GM23338 (cell line): ENCODE measurements at regions not wholly inside any gene's neighbourhood (a gene's known extent, or its start where the extent isn't known, plus 50 kb on each side); places are given as distances from the start of the nearest gene placed in this dataset.
"Not testable (repeated sequence)": the region's sequence is repeated elsewhere in the genome, so short reads cannot be mapped to it uniquely, and the experiment has no call there.

Experiments used
- ATAC-seq: fragments of 200-7000 bp; cut with Tn5 transposase; 3 replicates; pipeline ENCODE4 v1.9.1; 2020
- DNase-seq: peaks from one replicate; pipeline ENCODE4 v3.0.0-alpha.2; 2015; ENCODE audit warnings: low spot score
- H2AFZ ChIP-seq: fragments of 200-600 bp; sonication (generic); 2 replicates; pipeline ENCODE4 v1.8.0; 2016; ENCODE audit warnings: antibody characterized with exemption, mild to moderate bottlenecking, moderate library complexity
- H3F3A ChIP-seq: fragments of 200-600 bp; sonication (generic); replicated peaks from 2 replicates; pipeline ENCODE4 v1.8.0; 2017; ENCODE audit warnings: antibody characterized with exemption, mixed run types, low read depth
- H3K27ac ChIP-seq: fragments of 200-600 bp; sonication (generic); 2 replicates; pipeline ENCODE4 v1.6.1; 2016; ENCODE audit warnings: low read depth
- H3K27me3 ChIP-seq: fragments of 200-600 bp; sonication (generic); 2 replicates; pipeline ENCODE4 v1.8.0; 2016; ENCODE audit warnings: mild to moderate bottlenecking, mixed run types, moderate library complexity; ENCODE audit not compliant: insufficient read depth
- H3K36me3 ChIP-seq: fragments of 200-600 bp; sonication (generic); 2 replicates; pipeline ENCODE4 v1.8.0; 2016; ENCODE audit warnings: mild to moderate bottlenecking; ENCODE audit not compliant: insufficient read depth
- H3K4me1 ChIP-seq: fragments of 200-600 bp; sonication (generic); 2 replicates; pipeline ENCODE4 v1.8.0; 2016; ENCODE audit warnings: mild to moderate bottlenecking, moderate library complexity; ENCODE audit not compliant: insufficient read depth
- H3K4me2 ChIP-seq: fragments of 200-600 bp; sonication (generic); 2 replicates; pipeline ENCODE4 v1.7.1; 2017; ENCODE audit warnings: mixed run types
- H3K4me3 ChIP-seq: fragments of 200-600 bp; sonication (generic); 2 replicates; pipeline ENCODE4 v1.6.1; 2016; ENCODE audit warnings: mixed run types
- H3K79me2 ChIP-seq: fragments of 200-600 bp; sonication (generic); replicated peaks from 2 replicates; pipeline ENCODE4 v1.8.0; 2017; ENCODE audit warnings: mild to moderate bottlenecking; ENCODE audit not compliant: insufficient read depth
- H3K9me2 ChIP-seq: fragments of 200-600 bp; sonication (generic); 2 replicates; pipeline ENCODE4 v1.8.0; 2017; ENCODE audit not compliant: insufficient read depth
- H4K20me1 ChIP-seq: fragments of 200-600 bp; sonication (generic); replicated peaks from 2 replicates; pipeline ENCODE4 v1.8.0; 2017; ENCODE audit warnings: mild to moderate bottlenecking; ENCODE audit not compliant: insufficient read depth
- H3K27ac Mint-ChIP-seq: 2 replicates; pipeline ENCODE4 v1.8.0; 2020; ENCODE audit warnings: inconsistent platforms, mild to moderate bottlenecking, moderate library complexity, mixed read lengths
- H3K27me3 Mint-ChIP-seq: 3 replicates; pipeline ENCODE4 v1.8.0; 2022; ENCODE audit warnings: low read depth, mild to moderate bottlenecking, moderate library complexity, mixed read lengths, inconsistent platforms; ENCODE audit not compliant: insufficient read depth, poor library complexity
- H3K36me3 Mint-ChIP-seq: 3 replicates; pipeline ENCODE4 v1.8.0; 2021; ENCODE audit warnings: low read depth, mild to moderate bottlenecking, inconsistent platforms, moderate library complexity, mixed read lengths
- H3K4me1 Mint-ChIP-seq: 3 replicates; pipeline ENCODE4 v1.8.0; 2020; ENCODE audit warnings: mild to moderate bottlenecking, inconsistent platforms, mixed read lengths
- H3K4me3 Mint-ChIP-seq: 3 replicates; pipeline ENCODE4 v1.8.0; 2021; ENCODE audit warnings: moderate library complexity, mild to moderate bottlenecking, inconsistent platforms, mixed read lengths
- H3K9me3 Mint-ChIP-seq: 3 replicates; pipeline ENCODE4 v1.8.0; 2020; ENCODE audit warnings: moderate library complexity, mild to moderate bottlenecking, inconsistent platforms, mixed read lengths
- ETS1 ChIP-seq: IDR thresholded peaks from 2 replicates; pipeline ENCODE4 v1.6.1; 2016; ENCODE audit warnings: antibody characterized with exemption
- EZH2 ChIP-seq: fragments of 200-600 bp; sonication (generic); IDR thresholded peaks from one replicate; pipeline ENCODE4 v1.8.0; 2017; ENCODE audit warnings: antibody characterized with exemption, mild to moderate bottlenecking, low read depth; ENCODE audit not compliant: unreplicated experiment
- EZH2phosphoT487 ChIP-seq: fragments of 200-600 bp; sonication (generic); IDR thresholded peaks from one replicate; pipeline ENCODE4 v1.8.1; 2018; ENCODE audit warnings: antibody characterized with exemption; ENCODE audit not compliant: unreplicated experiment
- NANOG ChIP-seq: IDR thresholded peaks from 2 replicates; pipeline ENCODE4 v1.6.1; 2016; ENCODE audit warnings: antibody characterized with exemption, borderline replicate concordance
- POLR2AphosphoS5 ChIP-seq: IDR thresholded peaks from 2 replicates; pipeline ENCODE4 v1.6.1; 2016; ENCODE audit warnings: antibody characterized with exemption, low read depth
- STAT1 ChIP-seq: IDR thresholded peaks from one replicate; pipeline ENCODE4 v1.6.1; 2016; ENCODE audit warnings: antibody characterized with exemption; ENCODE audit not compliant: unreplicated experiment
- ZNF114 ChIP-seq: fragments of 250-450 bp; sonication (Bioruptor Pico); IDR thresholded peaks from 2 replicates; pipeline ENCODE4 v1.5.0; 2020; ENCODE audit warnings: mild to moderate bottlenecking, moderate library complexity
- ZNF331 ChIP-seq: fragments of 250-450 bp; sonication (Bioruptor Pico); IDR thresholded peaks from 2 replicates; pipeline ENCODE4 v1.5.0; 2020; ENCODE audit warnings: low read depth, mild to moderate bottlenecking, moderate library complexity
- TF ChIP-seq, protein P1 (sequence below): fragments of 250-450 bp; sonication (Bioruptor Pico); IDR thresholded peaks from 2 replicates; pipeline ENCODE4 v1.5.0; 2020; ENCODE audit warnings: mild to moderate bottlenecking, moderate library complexity

DNA sequence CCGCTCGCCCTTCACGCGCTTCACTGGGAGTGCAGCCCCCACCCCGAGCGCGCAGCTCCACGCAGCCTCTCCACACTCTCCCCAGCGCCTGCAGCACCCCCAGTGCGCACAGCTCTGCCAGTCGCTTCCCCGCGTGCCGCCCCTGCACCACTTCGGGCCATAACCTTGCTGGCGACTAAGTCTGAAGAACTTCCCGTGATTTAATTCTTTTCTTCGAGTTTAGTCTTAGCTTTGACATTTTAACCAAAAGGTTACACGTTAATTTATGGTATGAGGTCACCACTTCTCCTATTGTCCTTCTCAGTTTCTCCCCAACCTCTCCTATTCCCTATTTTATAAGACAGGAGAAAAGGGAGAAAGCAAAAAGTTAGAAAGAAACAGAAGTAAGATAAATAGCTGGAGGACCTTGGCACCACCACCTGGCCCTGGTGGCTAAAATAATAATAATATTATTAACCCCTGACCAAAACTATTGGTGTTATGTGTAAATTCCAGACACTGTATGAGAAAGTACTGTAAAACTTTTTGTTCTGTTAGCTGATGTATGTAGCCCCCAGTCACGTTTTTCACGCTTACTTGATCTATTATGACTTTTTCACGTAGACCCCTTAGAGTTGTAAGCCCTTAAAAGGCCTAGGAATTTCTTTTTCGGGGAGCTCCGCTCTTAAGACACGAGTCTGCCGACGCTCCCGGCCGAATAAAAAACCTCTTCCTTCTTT lies 129.2 kb downstream of the KBTBD2 start:
- Mint-ChIP-seq H3K27me3 (peaks cover 36% of the 10 kb centered on the region), H3K4me1 (peaks cover 20% of the 10 kb centered on the region), H3K4me3 (peak overlapping the region; percentile 68)
- TF ChIP-seq EZH2: peak; percentile 68
- H3K9me3 Mint-ChIP-seq, ATAC-seq, H3K36me3 Mint-ChIP-seq, H3K27ac Mint-ChIP-seq, H3K79me2 ChIP-seq, H3F3A ChIP-seq, DNase-seq, H3K9me2 ChIP-seq, H3K36me3 ChIP-seq, H4K20me1 ChIP-seq, H3K27ac ChIP-seq: not testable (repeated sequence)
- Histone ChIP-seq H3K4me2 (peak overlapping the region; percentile 93), H2AFZ (peak overlapping the region; percentile 48; the same call in 1 of the 2 replicates), H3K27me3 (peaks cover 60% of the 10 kb centered on the region), H3K4me1 (peaks cover 14% of the 10 kb centered on the region; the same call in 1 of the 2 replicates), H3K4me3 (peak overlapping the region; percentile 71)

DNA sequence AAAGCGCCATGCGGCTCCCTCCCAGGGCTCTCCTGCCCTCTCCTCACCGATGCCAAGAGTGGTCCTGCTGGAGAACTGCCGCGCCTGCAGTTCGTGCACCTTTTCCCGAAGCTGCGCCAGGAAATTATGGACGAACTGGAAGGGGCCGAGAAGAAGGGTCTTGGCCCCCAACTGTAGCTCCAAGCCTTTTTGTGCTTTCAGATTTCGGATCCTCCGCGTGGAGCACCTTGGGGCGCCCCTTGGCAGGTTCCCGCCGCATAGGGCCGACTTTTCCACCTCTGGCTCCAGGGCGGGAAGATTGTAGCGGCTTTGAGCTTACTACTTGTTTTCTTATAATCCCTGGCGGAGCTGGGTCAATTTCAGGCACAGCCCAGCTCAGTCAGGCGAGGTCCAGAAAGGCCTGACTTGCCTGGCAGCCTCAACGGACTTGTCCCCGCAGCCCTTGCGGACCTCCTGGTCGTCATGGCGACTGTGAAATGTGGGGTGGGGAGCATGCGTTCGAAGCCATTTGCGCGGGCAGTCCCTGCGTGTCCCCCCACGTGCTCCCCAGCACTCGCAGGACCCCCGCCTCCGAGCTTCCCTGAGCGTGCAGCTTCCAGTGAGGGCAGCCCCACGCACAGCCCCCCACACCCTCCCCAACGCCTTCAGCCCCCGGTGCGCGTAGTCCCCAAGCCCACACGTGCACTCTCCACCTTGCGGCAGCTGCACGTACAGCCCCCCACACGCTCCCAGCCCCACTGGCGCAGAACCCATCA lies 129.9 kb downstream of the KBTBD2 start:
- H3K9me2 ChIP-seq: no peaks in the 10 kb centered on the region
- peak overlapping the region; percentile 94 for H2AFZ ChIP-seq
- peak; percentile 73 for DNase-seq
- peak; percentile 89 for TF ChIP-seq EZH2
- TF ChIP-seq EZH2phosphoT487: peak; percentile 56
- no peak for TF ChIP-seq STAT1
- no peak for TF ChIP-seq POLR2AphosphoS5
- TF ChIP-seq ZNF114 (CRISPR knock-in tag): no peak
- TF ChIP-seq ZNF331 (CRISPR knock-in tag): no peak
- no peak for TF ChIP-seq ETS1
- TF ChIP-seq NANOG: no peak
- TF ChIP-seq, protein P1, sequence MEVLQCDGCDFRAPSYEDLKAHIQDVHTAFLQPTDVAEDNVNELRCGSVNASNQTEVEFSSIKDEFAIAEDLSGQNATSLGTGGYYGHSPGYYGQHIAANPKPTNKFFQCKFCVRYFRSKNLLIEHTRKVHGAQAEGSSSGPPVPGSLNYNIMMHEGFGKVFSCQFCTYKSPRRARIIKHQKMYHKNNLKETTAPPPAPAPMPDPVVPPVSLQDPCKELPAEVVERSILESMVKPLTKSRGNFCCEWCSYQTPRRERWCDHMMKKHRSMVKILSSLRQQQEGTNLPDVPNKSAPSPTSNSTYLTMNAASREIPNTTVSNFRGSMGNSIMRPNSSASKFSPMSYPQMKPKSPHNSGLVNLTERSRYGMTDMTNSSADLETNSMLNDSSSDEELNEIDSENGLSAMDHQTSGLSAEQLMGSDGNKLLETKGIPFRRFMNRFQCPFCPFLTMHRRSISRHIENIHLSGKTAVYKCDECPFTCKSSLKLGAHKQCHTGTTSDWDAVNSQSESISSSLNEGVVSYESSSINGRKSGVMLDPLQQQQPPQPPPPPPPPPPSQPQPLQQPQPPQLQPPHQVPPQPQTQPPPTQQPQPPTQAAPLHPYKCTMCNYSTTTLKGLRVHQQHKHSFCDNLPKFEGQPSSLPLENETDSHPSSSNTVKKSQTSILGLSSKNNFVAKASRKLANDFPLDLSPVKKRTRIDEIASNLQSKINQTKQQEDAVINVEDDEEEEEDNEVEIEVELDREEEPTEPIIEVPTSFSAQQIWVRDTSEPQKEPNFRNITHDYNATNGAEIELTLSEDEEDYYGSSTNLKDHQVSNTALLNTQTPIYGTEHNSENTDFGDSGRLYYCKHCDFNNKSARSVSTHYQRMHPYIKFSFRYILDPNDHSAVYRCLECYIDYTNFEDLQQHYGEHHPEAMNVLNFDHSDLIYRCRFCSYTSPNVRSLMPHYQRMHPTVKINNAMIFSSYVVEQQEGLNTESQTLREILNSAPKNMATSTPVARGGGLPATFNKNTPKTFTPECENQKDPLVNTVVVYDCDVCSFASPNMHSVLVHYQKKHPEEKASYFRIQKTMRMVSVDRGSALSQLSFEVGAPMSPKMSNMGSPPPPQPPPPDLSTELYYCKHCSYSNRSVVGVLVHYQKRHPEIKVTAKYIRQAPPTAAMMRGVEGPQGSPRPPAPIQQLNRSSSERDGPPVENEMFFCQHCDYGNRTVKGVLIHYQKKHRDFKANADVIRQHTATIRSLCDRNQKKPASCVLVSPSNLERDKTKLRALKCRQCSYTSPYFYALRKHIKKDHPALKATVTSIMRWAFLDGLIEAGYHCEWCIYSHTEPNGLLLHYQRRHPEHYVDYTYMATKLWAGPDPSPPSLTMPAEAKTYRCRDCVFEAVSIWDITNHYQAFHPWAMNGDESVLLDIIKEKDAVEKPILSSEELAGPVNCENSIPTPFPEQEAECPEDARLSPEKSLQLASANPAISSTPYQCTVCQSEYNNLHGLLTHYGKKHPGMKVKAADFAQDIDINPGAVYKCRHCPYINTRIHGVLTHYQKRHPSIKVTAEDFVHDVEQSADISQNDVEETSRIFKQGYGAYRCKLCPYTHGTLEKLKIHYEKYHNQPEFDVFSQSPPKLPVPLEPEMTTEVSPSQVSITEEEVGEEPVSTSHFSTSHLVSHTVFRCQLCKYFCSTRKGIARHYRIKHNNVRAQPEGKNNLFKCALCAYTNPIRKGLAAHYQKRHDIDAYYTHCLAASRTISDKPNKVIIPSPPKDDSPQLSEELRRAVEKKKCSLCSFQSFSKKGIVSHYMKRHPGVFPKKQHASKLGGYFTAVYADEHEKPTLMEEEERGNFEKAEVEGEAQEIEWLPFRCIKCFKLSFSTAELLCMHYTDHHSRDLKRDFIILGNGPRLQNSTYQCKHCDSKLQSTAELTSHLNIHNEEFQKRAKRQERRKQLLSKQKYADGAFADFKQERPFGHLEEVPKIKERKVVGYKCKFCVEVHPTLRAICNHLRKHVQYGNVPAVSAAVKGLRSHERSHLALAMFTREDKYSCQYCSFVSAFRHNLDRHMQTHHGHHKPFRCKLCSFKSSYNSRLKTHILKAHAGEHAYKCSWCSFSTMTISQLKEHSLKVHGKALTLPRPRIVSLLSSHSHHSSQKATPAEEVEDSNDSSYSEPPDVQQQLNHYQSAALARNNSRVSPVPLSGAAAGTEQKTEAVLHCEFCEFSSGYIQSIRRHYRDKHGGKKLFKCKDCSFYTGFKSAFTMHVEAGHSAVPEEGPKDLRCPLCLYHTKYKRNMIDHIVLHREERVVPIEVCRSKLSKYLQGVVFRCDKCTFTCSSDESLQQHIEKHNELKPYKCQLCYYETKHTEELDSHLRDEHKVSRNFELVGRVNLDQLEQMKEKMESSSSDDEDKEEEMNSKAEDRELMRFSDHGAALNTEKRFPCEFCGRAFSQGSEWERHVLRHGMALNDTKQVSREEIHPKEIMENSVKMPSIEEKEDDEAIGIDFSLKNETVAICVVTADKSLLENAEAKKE: no peak

More for the DNA sequence above, 129.9 kb downstream of the KBTBD2 start:
- Histone ChIP-seq H3K36me3 (no peaks in the 10 kb centered on the region), H3K4me3 (peak overlapping the region; percentile 71), H3K27me3 (peaks cover 60% of the 10 kb centered on the region), H3K4me1 (peaks cover 14% of the 10 kb centered on the region; the same call in 1 of the 2 replicates), H3K27ac (no peak overlapping the region), H3K4me2 (peak overlapping the region; percentile 93), H3K79me2 (no peaks in the 10 kb centered on the region), H3F3A (no peaks in the 10 kb centered on the region), H4K20me1 (peaks cover 6% of the 10 kb centered on the region)
- Mint-ChIP-seq H3K4me3 (peak overlapping the region; percentile 68), H3K9me3 (no peaks in the 10 kb centered on the region), H3K36me3 (no peaks in the 10 kb centered on the region), H3K27ac (no peak overlapping the region), H3K4me1 (peaks cover 20% of the 10 kb centered on the region), H3K27me3 (peaks cover 36% of the 10 kb centered on the region)
- peak; percentile 82 for ATAC-seq
